ENCODE measurements at regions not wholly inside any gene's neighbourhood (a gene's known extent, or its start where the extent isn't known, plus 50 kb on each side); places are given as distances from the start of the nearest gene placed in this dataset.

GRCh38 chr12:25825446-25825845 is 133.0 kb upstream of the RASSF8 start:
- Mint-ChIP-seq H3K36me3 (no peaks in the 10 kb centered on the region), H3K4me3 (no peak overlapping the region), H3K27me3 (no peaks in the 10 kb centered on the region), H3K9me3 (ENCODE audit: low read depth) (no peaks in the 10 kb centered on the region), H3K4me1 (no peaks in the 10 kb centered on the region), H3K27ac (no peak overlapping the region)
- CTCF ChIA-PET = no interaction called here
- DNase-seq = no peak
- ATAC-seq = no peak

GRCh38 chr12:25827141-25827540 is 131.3 kb upstream of the RASSF8 start:
- Mint-ChIP-seq H3K27me3 (no peaks in the 10 kb centered on the region), H3K36me3 (no peaks in the 10 kb centered on the region), H3K4me1 (no peaks in the 10 kb centered on the region), H3K27ac (no peak overlapping the region), H3K4me3 (no peak overlapping the region), H3K9me3 (ENCODE audit: low read depth) (no peaks in the 10 kb centered on the region)
- CTCF ChIA-PET = no interaction called here
- ATAC-seq = no peak
- no peak for DNase-seq

GRCh38 chr12:25827747-25828146 is 130.7 kb upstream of the RASSF8 start:
- Mint-ChIP-seq H3K36me3 (no peaks in the 10 kb centered on the region), H3K9me3 (ENCODE audit: low read depth) (no peaks in the 10 kb centered on the region), H3K27me3 (peaks cover 2% of the 10 kb centered on the region), H3K4me1 (no peaks in the 10 kb centered on the region), H3K27ac (no peak overlapping the region), H3K4me3 (no peak overlapping the region)
- DNase-seq (no peak), ATAC-seq (no peak)
- CTCF ChIA-PET = no interaction called here

GRCh38 chr12:25828188-25828587 is 130.3 kb upstream of the RASSF8 start:
- no peak overlapping the region for H3K27ac Mint-ChIP-seq
- no peak overlapping the region for H3K4me3 Mint-ChIP-seq
- ATAC-seq (no peak), DNase-seq (no peak)
- H3K27me3 Mint-ChIP-seq = peaks cover 2% of the 10 kb centered on the region
- H3K4me1 Mint-ChIP-seq = no peaks in the 10 kb centered on the region
- H3K36me3 Mint-ChIP-seq = no peaks in the 10 kb centered on the region
- CTCF ChIA-PET = no interaction called here
- H3K9me3 Mint-ChIP-seq (ENCODE audit: low read depth) = no peaks in the 10 kb centered on the region

- no peak for ATAC-seq
- H3K36me3 Mint-ChIP-seq = no peaks in the 10 kb centered on the region
- H3K9me3 Mint-ChIP-seq (ENCODE audit: low read depth) = no peaks in the 10 kb centered on the region
- H3K4me3 Mint-ChIP-seq = no peak overlapping the region
- H3K4me1 Mint-ChIP-seq = no peaks in the 10 kb centered on the region
- CTCF ChIA-PET = no interaction called here
- DNase-seq = no peak
- H3K27me3 Mint-ChIP-seq = peaks cover 2% of the 10 kb centered on the region
- no peak overlapping the region for H3K27ac Mint-ChIP-seq
These were observed 129.3 kb upstream of the RASSF8 start for GRCh38 chr12:25829192-25829591.

- DNase-seq (no peak), ATAC-seq (no peak)
- peaks cover 2% of the 10 kb centered on the region for H3K27me3 Mint-ChIP-seq
- no peaks in the 10 kb centered on the region for H3K4me1 Mint-ChIP-seq
- no peak overlapping the region for H3K27ac Mint-ChIP-seq
- CTCF ChIA-PET = no interaction called here
- no peak overlapping the region for H3K4me3 Mint-ChIP-seq
- H3K36me3 Mint-ChIP-seq = no peaks in the 10 kb centered on the region
- H3K9me3 Mint-ChIP-seq (ENCODE audit: low read depth) = no peaks in the 10 kb centered on the region
These were observed 128.0 kb upstream of the RASSF8 start for GRCh38 chr12:25830456-25830855.

GRCh38 chr12:25833657-25834056 is 124.8 kb upstream of the RASSF8 start:
- Mint-ChIP-seq H3K36me3 (no peaks in the 10 kb centered on the region), H3K27me3 (peaks cover 2% of the 10 kb centered on the region), H3K4me1 (no peaks in the 10 kb centered on the region), H3K4me3 (no peak overlapping the region), H3K9me3 (ENCODE audit: low read depth) (no peaks in the 10 kb centered on the region), H3K27ac (no peak overlapping the region)
- ATAC-seq (no peak), DNase-seq (no peak)
- CTCF ChIA-PET = no interaction called here

GRCh38 chr12:25835385-25835784 is 123.1 kb upstream of the RASSF8 start:
- Mint-ChIP-seq H3K9me3 (ENCODE audit: low read depth) (no peaks in the 10 kb centered on the region), H3K36me3 (no peaks in the 10 kb centered on the region), H3K27ac (no peak overlapping the region), H3K4me1 (no peaks in the 10 kb centered on the region), H3K27me3 (peaks cover 2% of the 10 kb centered on the region), H3K4me3 (no peak overlapping the region)
- DNase-seq = no peak
- ATAC-seq = no peak
- CTCF ChIA-PET = no interaction called here

- CTCF ChIA-PET = no interaction called here
- Mint-ChIP-seq H3K4me1 (no peaks in the 10 kb centered on the region), H3K4me3 (no peak overlapping the region), H3K9me3 (ENCODE audit: low read depth) (no peaks in the 10 kb centered on the region), H3K27me3 (no peaks in the 10 kb centered on the region), H3K27ac (no peak overlapping the region), H3K36me3 (no peaks in the 10 kb centered on the region)
- ATAC-seq (no peak), DNase-seq (no peak)
These were observed 120.5 kb upstream of the RASSF8 start for GRCh38 chr12:25838007-25838406.

- no peaks in the 10 kb centered on the region for H3K36me3 Mint-ChIP-seq
- DNase-seq (no peak), ATAC-seq (no peak)
- CTCF ChIA-PET = no interaction called here
- no peaks in the 10 kb centered on the region for H3K4me1 Mint-ChIP-seq
- no peaks in the 10 kb centered on the region for H3K27me3 Mint-ChIP-seq
- H3K9me3 Mint-ChIP-seq (ENCODE audit: low read depth) = no peaks in the 10 kb centered on the region
- no peak overlapping the region for H3K27ac Mint-ChIP-seq
- no peak overlapping the region for H3K4me3 Mint-ChIP-seq
These were observed 119.0 kb upstream of the RASSF8 start for GRCh38 chr12:25839470-25839869.

- H3K36me3 Mint-ChIP-seq = no peaks in the 10 kb centered on the region
- H3K4me3 Mint-ChIP-seq = no peak overlapping the region
- no peak for ATAC-seq
- H3K4me1 Mint-ChIP-seq = no peaks in the 10 kb centered on the region
- H3K27ac Mint-ChIP-seq = no peak overlapping the region
- CTCF ChIA-PET = no interaction called here
- no peak for DNase-seq
- no peaks in the 10 kb centered on the region for H3K27me3 Mint-ChIP-seq
- H3K9me3 Mint-ChIP-seq (ENCODE audit: low read depth) = no peaks in the 10 kb centered on the region
These were observed 117.6 kb upstream of the RASSF8 start for GRCh38 chr12:25840678-25841465.

- CTCF ChIA-PET = no interaction called here
- Mint-ChIP-seq H3K9me3 (ENCODE audit: low read depth) (no peaks in the 10 kb centered on the region), H3K4me3 (no peak overlapping the region), H3K36me3 (no peaks in the 10 kb centered on the region), H3K27ac (no peak overlapping the region), H3K27me3 (no peaks in the 10 kb centered on the region), H3K4me1 (no peaks in the 10 kb centered on the region)
- DNase-seq (no peak), ATAC-seq (no peak)
These were observed 116.2 kb upstream of the RASSF8 start for GRCh38 chr12:25842254-25842653.

- CTCF ChIA-PET = no interaction called here
- H3K9me3 Mint-ChIP-seq (ENCODE audit: low read depth) = no peaks in the 10 kb centered on the region
- DNase-seq = no peak
- H3K36me3 Mint-ChIP-seq = no peaks in the 10 kb centered on the region
- H3K27me3 Mint-ChIP-seq = no peaks in the 10 kb centered on the region
- no peak overlapping the region for H3K4me3 Mint-ChIP-seq
- no peak overlapping the region for H3K27ac Mint-ChIP-seq
- H3K4me1 Mint-ChIP-seq = no peaks in the 10 kb centered on the region
- ATAC-seq = no peak
These were observed 114.5 kb upstream of the RASSF8 start for GRCh38 chr12:25843976-25844375.

GRCh38 chr12:25845415-25845814 is 113.1 kb upstream of the RASSF8 start:
- Mint-ChIP-seq H3K9me3 (ENCODE audit: low read depth) (no peaks in the 10 kb centered on the region), H3K27ac (no peak overlapping the region), H3K4me3 (no peak overlapping the region), H3K36me3 (no peaks in the 10 kb centered on the region), H3K27me3 (no peaks in the 10 kb centered on the region), H3K4me1 (no peaks in the 10 kb centered on the region)
- CTCF ChIA-PET = no interaction called here
- ATAC-seq (no peak), DNase-seq (no peak)

- ATAC-seq = no peak
- Mint-ChIP-seq H3K9me3 (ENCODE audit: low read depth) (no peaks in the 10 kb centered on the region), H3K27ac (no peak overlapping the region), H3K4me1 (no peaks in the 10 kb centered on the region), H3K4me3 (no peak overlapping the region), H3K36me3 (no peaks in the 10 kb centered on the region), H3K27me3 (peaks cover 3% of the 10 kb centered on the region)
- no peak for DNase-seq
- CTCF ChIA-PET = no interaction called here
These were observed 105.7 kb upstream of the RASSF8 start for GRCh38 chr12:25852792-25853191.

All from activated CD8-positive, alpha-beta memory T cell treated with anti-CD3 and anti-CD28 coated beads, Interleukin-2, amount 10 ng/mL, durations not matched to agents 7 days and 5 days (primary cell).